ENCODE measurements at regions not wholly inside any gene's neighbourhood (a gene's known extent, or its start where the extent isn't known, plus 50 kb on each side); places are given as distances from the start of the nearest gene placed in this dataset.

GRCh38 chr4:137998666-137999429 is 243.3 kb downstream of the SLC7A11 start:
- ChIA-PET CTCF (interaction anchor here (0.6 kb wide), 1 partner anchor 17 kb away, joined by 3 read pairs; no protein-coding TSS in a partner anchor), POLR2A (ENCODE audit: low non-redundant PET) (no interaction called here)
- H3K27ac ChIP-seq: no peak overlapping the region
- TF ChIP-seq CTCF (conservative IDR thresholded peaks at IDR 0.05; ENCODE audit: low read depth): no peak
- no peak for DNase-seq (ENCODE audit: low spot score)

GRCh38 chr4:137997496-137997895 is 244.7 kb downstream of the SLC7A11 start:
- no peak for DNase-seq (ENCODE audit: low spot score)
- H3K27ac ChIP-seq: no peak overlapping the region
- CTCF ChIA-PET: interaction anchor here (0.6 to 1.0 kb wide), 2 partner anchors 93 to 542 kb away, joined by 3 to 4 read pairs; no protein-coding TSS in a partner anchor
- no peak for TF ChIP-seq CTCF (conservative IDR thresholded peaks at IDR 0.05; ENCODE audit: low read depth)
- POLR2A ChIA-PET (ENCODE audit: low non-redundant PET): no interaction called here

DNA sequence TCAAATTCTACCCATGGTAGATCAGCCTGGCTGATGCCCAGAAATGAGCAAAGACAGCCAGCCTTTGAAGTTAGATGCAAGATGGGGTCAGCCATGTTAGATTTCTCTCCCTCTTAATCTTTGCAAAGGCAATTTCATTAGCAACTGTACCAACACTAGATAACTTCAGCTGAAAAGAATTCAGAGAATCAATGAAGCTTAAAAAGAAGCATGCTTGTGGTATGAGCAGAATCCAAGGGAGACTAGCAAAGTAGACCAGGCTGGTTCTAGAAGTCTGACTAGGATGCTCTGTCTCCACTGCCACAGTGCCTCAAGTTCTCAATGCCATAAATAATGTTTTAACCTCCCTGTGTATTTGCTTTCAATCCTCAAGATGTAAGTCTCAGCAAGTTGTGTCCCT is 247.3 kb downstream of the SLC7A11 start:
- H3K27ac ChIP-seq: no peak overlapping the region
- POLR2A ChIA-PET (ENCODE audit: low non-redundant PET): no interaction called here
- no peak for TF ChIP-seq CTCF (conservative IDR thresholded peaks at IDR 0.05; ENCODE audit: low read depth)
- CTCF ChIA-PET: no interaction called here
- DNase-seq (ENCODE audit: low spot score): no peak

- H3K27ac ChIP-seq: no peak overlapping the region
- TF ChIP-seq CTCF (conservative IDR thresholded peaks at IDR 0.05; ENCODE audit: low read depth): no peak
- DNase-seq (ENCODE audit: low spot score): no peak
- POLR2A ChIA-PET (ENCODE audit: low non-redundant PET): no interaction called here
- CTCF ChIA-PET: no interaction called here
Observed at GRCh38 chr4:137993232-137993631, 248.9 kb downstream of the SLC7A11 start.

DNA sequence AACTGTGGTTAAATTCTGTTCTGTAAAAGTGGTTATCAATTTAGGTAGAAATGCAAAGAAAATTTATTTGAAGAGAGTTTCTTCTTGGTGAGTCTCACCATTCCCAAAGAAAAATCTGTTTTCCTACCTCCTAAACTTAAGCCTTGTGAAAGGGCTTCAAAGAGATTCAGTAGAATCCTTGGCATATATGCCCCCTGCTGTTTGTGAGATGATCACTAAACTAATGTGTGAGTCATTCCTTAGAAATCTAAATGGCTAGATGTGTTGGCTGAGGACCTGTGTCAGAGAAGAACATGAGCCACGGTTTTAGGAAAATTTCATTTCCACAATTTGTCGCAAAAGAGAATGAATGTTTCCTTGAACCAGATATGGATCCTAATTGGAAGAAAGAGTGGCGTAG is 260.9 kb downstream of the SLC7A11 start:
- peak; percentile 5 for DNase-seq (ENCODE audit: low spot score)
- POLR2A ChIA-PET (ENCODE audit: low non-redundant PET): no interaction called here
- no peak for TF ChIP-seq CTCF (conservative IDR thresholded peaks at IDR 0.05; ENCODE audit: low read depth)
- CTCF ChIA-PET: interaction anchor here (0.6 to 1.2 kb wide), 3 partner anchors 18 to 214 kb away, joined by 3 to 6 read pairs (median 3); no protein-coding TSS in a partner anchor
- no peak overlapping the region for H3K27ac ChIP-seq

DNA sequence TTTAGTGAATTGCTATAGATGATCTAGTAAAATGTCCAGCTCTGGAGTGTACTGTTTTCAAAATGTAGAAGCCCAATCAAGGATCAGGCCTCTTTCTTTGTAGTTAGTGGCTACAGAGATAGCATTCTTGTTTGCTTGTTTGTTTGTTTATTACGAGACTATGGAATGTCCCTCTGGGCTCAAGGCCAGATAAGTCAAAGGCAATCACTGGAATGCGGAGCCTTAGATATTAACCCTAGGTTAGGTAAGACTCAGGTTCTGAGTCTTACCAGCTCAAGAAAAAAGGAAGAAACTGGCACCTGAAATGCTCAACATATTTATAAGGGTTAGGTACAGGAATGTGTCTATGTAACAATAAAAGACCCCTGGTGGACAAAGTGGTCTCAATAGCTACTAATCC is 261.5 kb downstream of the SLC7A11 start:
- TF ChIP-seq CTCF (conservative IDR thresholded peaks at IDR 0.05; ENCODE audit: low read depth): no peak
- H3K27ac ChIP-seq: no peak overlapping the region
- POLR2A ChIA-PET (ENCODE audit: low non-redundant PET): no interaction called here
- CTCF ChIA-PET: interaction anchor here (0.7 to 1.2 kb wide), 3 partner anchors 19 to 615 kb away, joined by 3 to 6 read pairs (median 3); no protein-coding TSS in a partner anchor
- no peak for DNase-seq (ENCODE audit: low spot score)
